ENCODE measurements at regions not wholly inside any gene's neighbourhood (a gene's known extent, or its start where the extent isn't known, plus 50 kb on each side); places are given as distances from the start of the nearest gene placed in this dataset.

DNA sequence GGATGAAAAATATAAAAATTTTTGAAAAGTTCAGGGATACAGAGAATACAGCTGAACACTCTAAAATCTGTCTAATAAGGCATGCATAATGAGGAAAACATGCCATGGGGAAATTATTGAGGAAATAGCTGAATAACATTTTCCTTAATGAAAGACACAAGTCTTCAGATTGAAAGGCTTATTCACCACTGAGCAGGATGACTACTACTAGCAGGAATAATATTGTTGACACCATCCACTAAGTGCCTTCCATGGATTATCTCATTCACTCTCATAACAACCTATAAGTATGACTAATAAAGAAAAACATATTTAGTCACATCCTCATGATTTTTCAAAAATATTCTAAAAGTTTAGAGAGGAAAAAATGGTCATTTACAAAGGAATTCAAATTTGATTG, 96.7 kb upstream of the FER start:
- TF ChIP-seq CTCF (IDR thresholded peaks at IDR 0.05; ENCODE audit: borderline replicate concordance, extremely low read depth, low read length, poor library complexity, severe bottlenecking) (no peak), EZH2 (IDR thresholded peaks at IDR 0.05; ENCODE audit: borderline replicate concordance, low read depth, low read length, severe bottlenecking) (no peak)
